HG03097 (cell line): ENCODE measurements at regions not wholly inside any gene's neighbourhood (a gene's known extent, or its start where the extent isn't known, plus 50 kb on each side); places are given as distances from the start of the nearest gene placed in this dataset.

Experiments
- ATAC-seq: cut with Tn5 transposase; IDR thresholded peaks from one replicate; pipeline ENCODE4 v1.9.1; 2021; ENCODE audit not compliant: unreplicated experiment, low FRiP score

GRCh38 chr4:111748157-111748556, 397.1 kb upstream of the FAM241A start:
- ATAC-seq, result no peak

GRCh38 chr4:111754003-111754402, 391.3 kb upstream of the FAM241A start:
- ATAC-seq, result no peak

- no peak for ATAC-seq
Measured at GRCh38 chr4:111755571-111755970, 389.7 kb upstream of the FAM241A start.

DNA sequence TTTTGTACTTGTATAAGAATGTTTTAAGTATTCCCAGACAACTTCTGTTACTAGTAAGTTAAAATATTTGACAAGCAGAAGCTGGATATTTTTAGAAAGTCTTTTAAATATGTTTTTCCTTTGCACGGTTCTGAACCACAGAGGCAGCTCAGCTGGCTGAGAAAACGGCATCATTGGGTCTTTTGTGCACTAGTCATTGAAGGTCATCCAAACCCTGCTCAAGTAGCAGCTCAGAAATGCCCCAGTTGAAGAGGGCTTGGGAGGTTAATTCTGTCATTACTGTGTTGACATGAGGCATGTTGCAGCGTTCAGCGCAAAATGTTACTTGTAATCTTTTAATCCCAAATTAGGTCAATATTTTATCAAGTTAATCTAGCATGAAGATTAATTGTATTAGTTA, 383.7 kb upstream of the FAM241A start:
- no peak for ATAC-seq

GRCh38 chr4:111770514-111770913, 374.7 kb upstream of the FAM241A start:
- ATAC-seq, result no peak

GRCh38 chr4:111773858-111774257, 371.4 kb upstream of the FAM241A start:
- no peak for ATAC-seq

DNA sequence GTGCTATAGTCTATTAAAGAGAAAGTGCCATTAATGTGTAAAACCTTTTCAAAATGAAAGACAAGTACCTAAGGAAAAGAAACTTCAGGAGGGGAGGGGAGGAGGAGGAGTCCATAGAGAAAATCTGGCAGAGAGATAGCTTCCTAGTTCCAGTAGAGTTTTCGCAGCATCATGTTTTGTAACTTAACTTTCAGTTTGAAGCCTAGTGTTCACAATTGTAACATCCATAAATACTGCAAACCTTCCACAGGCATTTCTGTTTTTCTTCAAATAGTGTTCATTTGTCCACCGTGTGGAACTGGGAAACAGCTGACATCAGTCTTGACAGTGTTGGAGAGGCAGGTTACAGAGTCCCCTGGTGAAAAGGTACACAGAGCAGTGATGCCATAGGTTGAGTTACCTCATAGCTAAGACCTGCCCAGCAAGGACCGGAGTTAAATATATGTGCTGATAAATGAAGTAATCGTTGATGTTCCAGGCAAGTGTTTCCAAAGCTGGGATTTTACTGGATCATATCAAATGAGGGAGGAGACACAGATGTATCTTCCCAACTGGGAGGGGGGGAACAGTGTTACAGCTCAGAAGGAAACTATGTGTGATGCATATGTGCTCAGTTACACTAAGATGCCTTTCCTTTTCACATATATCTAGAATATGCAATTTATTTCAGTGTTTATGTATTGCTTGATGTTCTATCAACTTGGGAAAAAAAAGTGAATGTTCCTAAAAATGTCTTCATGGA, 369.5 kb upstream of the FAM241A start:
- ATAC-seq, result no peak

- ATAC-seq, result no peak
Measured at GRCh38 chr4:111776561-111776960, 368.7 kb upstream of the FAM241A start.

- no peak for ATAC-seq
Measured at GRCh38 chr4:111778543-111778942, 366.7 kb upstream of the FAM241A start.

DNA sequence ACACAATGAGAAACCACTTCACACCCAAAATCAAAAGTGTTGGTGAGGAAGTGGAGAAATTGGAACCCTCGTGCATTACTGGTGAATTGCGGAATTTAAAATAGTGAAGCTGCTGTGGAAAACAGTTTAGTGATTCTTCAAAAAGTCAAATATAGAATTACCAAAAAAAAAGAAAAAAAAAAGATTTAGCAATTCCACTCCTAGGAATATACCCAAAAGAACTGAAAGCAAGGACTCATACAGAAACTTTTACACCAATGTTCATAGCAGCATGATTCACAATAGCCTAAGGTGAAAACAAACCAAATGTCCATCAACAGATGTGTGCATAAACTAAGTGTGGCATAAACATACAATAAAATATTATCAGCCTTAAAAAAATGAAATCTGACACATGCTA, 364.3 kb upstream of the FAM241A start:
- ATAC-seq, result no peak

DNA sequence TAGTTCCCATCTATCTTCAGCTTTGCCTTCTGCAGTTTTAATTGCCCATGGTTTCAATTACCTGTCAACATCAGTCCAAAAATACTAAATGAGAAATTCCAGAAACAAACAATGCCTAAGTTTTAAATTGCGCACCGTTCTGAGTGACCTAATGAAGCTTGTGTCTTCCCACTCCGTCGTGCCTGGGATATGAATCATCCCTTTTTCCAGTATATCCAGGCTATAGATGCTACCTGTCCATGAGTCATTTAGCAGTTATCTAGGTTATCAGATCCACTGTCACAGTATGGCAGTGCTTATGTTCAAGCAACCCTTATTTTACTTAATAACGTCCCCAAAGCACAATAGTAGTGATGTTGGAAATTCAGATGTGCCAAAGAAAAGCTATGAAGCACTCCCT, 363.6 kb upstream of the FAM241A start:
- no peak for ATAC-seq

DNA sequence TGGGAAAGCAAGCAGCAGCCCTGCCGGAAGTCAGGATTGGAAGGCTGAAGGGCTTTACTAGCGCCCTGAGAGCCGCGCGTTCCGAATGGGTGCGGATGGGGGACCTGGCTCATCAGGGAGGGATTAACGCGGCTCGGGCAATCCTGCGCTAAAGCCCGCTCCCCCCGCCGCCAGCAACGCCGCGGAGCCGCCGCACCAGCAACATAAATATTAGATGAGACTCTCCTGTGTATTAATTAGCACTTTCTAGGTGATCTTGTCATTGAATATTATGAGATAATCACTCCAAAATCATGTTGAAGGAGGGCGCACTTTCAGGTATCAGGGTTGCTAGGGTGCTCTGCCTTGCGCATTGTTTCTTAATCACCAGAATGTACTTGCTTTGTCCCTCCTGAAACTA, 357.2 kb upstream of the FAM241A start:
- ATAC-seq, result no peak

- ATAC-seq, result no peak
Measured at GRCh38 chr4:111789901-111790640, 355.2 kb upstream of the FAM241A start.

- no peak for ATAC-seq
Measured at GRCh38 chr4:111792632-111793031, 352.6 kb upstream of the FAM241A start.

- ATAC-seq, result no peak
Measured at GRCh38 chr4:111793433-111794091, 351.7 kb upstream of the FAM241A start.

GRCh38 chr4:111797455-111798163, 347.6 kb upstream of the FAM241A start:
- no peak for ATAC-seq

DNA sequence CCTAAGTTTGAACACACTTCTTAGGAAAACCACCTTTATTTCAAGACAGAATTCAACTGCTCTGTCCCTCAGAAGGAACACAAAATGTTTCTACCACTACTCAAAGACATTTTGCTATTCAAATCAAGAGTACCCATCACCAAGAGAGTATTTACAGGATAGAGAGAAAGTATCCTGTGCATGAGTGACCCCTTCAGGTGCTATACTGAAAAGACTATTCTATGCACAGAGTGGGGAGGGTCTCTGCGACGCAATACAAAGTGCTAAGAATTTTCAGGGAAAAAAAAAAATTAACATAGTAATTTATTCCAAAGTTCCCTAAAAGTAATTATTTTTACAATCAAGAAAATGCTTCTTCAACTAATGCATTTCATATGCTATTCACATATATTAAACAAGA, 346.4 kb upstream of the FAM241A start:
- ATAC-seq, result no peak

DNA sequence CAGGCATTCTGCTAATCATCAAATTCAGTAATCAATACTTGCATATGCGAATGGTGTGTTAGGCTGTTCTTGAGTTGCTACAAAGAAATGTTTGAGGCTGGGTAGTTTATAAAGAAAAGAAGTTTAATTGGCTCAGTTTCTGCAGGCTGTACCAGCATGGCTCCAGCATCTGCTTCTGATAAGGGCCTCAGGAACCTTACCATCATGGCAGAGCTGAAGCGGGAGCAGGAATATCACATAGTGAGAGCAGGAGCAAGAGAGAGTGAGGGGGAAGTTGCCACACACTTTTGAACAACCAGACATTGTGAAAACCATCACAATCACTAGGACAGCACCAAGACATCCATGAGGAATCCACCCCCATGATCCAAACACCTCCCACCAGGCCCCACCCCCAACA, 344.7 kb upstream of the FAM241A start:
- no peak for ATAC-seq

- no peak for ATAC-seq
Measured at GRCh38 chr4:111802191-111802590, 343.1 kb upstream of the FAM241A start.

DNA sequence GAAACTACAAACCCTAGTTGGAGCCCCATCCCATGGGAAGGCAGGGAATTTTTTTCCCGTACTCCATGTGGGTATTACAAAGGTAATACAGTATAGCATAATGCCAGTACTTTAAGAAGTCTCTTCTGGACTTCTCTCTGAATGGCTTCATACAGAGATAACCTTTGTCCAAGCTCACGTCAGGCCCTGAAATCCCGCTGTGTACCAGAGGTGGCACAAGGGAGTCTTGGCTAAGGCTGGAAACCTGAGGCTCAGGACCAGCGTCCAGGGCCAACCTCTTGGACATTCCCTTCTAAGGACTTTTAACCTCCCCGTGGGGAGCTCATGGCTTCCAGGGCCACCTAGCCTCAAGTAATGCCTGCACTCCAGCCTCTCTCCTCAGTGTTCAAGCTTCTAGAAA, 338.9 kb upstream of the FAM241A start:
- no peak for ATAC-seq

GRCh38 chr4:111807576-111807975, 337.7 kb upstream of the FAM241A start:
- no peak for ATAC-seq
